Peyer's patch (tissue), 4 donors: ENCODE measurements at regions not wholly inside any gene's neighbourhood (a gene's known extent, or its start where the extent isn't known, plus 50 kb on each side); places are given as distances from the start of the nearest gene placed in this dataset.

Experiments
- CTCF ChIP-seq, 6 experiments: fragments of 450-650 bp in 4 of 6; fragments of 200-600 bp in 2 of 6; sonication (generic) in 1 of 6; IDR thresholded peaks; one replicate each; pipeline ENCODE4 v1.5.1; 2017 to 2019; ENCODE audit warnings: antibody characterized with exemption in 6 of 6, mild to moderate bottlenecking in 3 of 6, moderate library complexity in 1 of 6
- POLR2A ChIP-seq, 2 donors: fragments of 450-650 bp; IDR thresholded peaks; one replicate each; pipeline ENCODE4 v1.5.1; 2017; ENCODE audit warnings: antibody characterized with exemption in 2 of 2, mild to moderate bottlenecking in 2 of 2, moderate library complexity in 2 of 2

- TF ChIP-seq CTCF (IDR thresholded peaks at IDR 0.05): no peak
- no peak for TF ChIP-seq POLR2A (IDR thresholded peaks at IDR 0.05)
Measured at GRCh38 chr13:62767473-62767872, 1351.8 kb upstream of the PCDH20 start.
